Loucy (cell line): ENCODE measurements at regions not wholly inside any gene's neighbourhood (a gene's known extent, or its start where the extent isn't known, plus 50 kb on each side); places are given as distances from the start of the nearest gene placed in this dataset.

Experiments used
- H2AFZ ChIP-seq: fragments of 200-600 bp; sonication (generic); 2 replicates; pipeline ENCODE4 v1.6.0; 2016; ENCODE audit warnings: antibody characterized with exemption, mild to moderate bottlenecking, low read length, moderate library complexity
- H3F3A ChIP-seq: fragments of 200-600 bp; 2 replicates; pipeline ENCODE4 v1.6.0; 2016; ENCODE audit warnings: antibody characterized with exemption, low read depth, mild to moderate bottlenecking
- H3K27me3 ChIP-seq: fragments of 200-600 bp; sonication (generic); 2 replicates; pipeline ENCODE4 v1.6.1; 2014; ENCODE audit warnings: low read length, mild to moderate bottlenecking; ENCODE audit not compliant: insufficient read depth, poor library complexity, severe bottlenecking
- H3K36me3 ChIP-seq: fragments of 200-600 bp; sonication (generic); 2 replicates; pipeline ENCODE4 v1.6.1; 2016; ENCODE audit warnings: low read length; ENCODE audit not compliant: insufficient read depth
- H3K4me1 ChIP-seq: fragments of 200-600 bp; sonication (generic); 2 replicates; pipeline ENCODE4 v1.5.1; 2014; ENCODE audit warnings: low read length, mild to moderate bottlenecking; ENCODE audit not compliant: insufficient read depth, poor library complexity, severe bottlenecking
- H3K4me2 ChIP-seq: fragments of 200-600 bp; sonication (generic); 2 replicates; pipeline ENCODE4 v1.6.0; 2014; ENCODE audit warnings: antibody characterized with exemption, low read length, low read depth, mild to moderate bottlenecking; ENCODE audit not compliant: poor library complexity, severe bottlenecking
- H3K4me3 ChIP-seq: fragments of 200-600 bp; sonication (generic); 2 replicates; pipeline ENCODE4 v1.5.1; 2014; ENCODE audit warnings: low read length, mild to moderate bottlenecking, mixed read lengths; ENCODE audit not compliant: poor library complexity, severe bottlenecking
- H3K79me2 ChIP-seq: fragments of 200-600 bp; sonication (generic); 2 replicates; pipeline ENCODE4 v1.6.1; 2014; ENCODE audit warnings: low read length; ENCODE audit not compliant: insufficient read depth
- H3K9ac ChIP-seq: fragments of 200-600 bp; sonication (generic); 2 replicates; pipeline ENCODE4 v1.6.0; 2014; ENCODE audit warnings: mild to moderate bottlenecking, low read depth, low read length, moderate library complexity; ENCODE audit not compliant: poor library complexity, severe bottlenecking
- H3K9me2 ChIP-seq: fragments of 200-600 bp; sonication (generic); replicated peaks from 2 replicates; pipeline ENCODE4 v1.6.1; 2016; ENCODE audit warnings: low read depth, low read length, mixed read lengths
- H3K9me3 ChIP-seq: fragments of 200-600 bp; sonication (generic); 2 replicates; pipeline ENCODE4 v1.6.1; 2014; ENCODE audit warnings: mild to moderate bottlenecking, antibody characterized with exemption, low read length, low read depth; ENCODE audit not compliant: insufficient read depth
- H4K20me1 ChIP-seq: fragments of 200-600 bp; sonication (generic); 2 replicates; pipeline ENCODE4 v1.6.0; 2014; ENCODE audit warnings: antibody characterized with exemption, low read length, mild to moderate bottlenecking; ENCODE audit not compliant: insufficient read depth, poor library complexity, severe bottlenecking
- EZH2phosphoT487 ChIP-seq: fragments of 200-600 bp; IDR thresholded peaks from 2 replicates; pipeline ENCODE4 v1.6.1; 2018; ENCODE audit warnings: antibody characterized with exemption, mild to moderate bottlenecking, moderate library complexity, borderline replicate concordance
- TF ChIP-seq, protein P1 (sequence below): fragments of 200-600 bp; sonication (generic); conservative IDR thresholded peaks from 2 replicates; pipeline ENCODE4 v1.5.1; 2014; ENCODE audit warnings: mild to moderate bottlenecking, antibody characterized with exemption, low read length

DNA sequence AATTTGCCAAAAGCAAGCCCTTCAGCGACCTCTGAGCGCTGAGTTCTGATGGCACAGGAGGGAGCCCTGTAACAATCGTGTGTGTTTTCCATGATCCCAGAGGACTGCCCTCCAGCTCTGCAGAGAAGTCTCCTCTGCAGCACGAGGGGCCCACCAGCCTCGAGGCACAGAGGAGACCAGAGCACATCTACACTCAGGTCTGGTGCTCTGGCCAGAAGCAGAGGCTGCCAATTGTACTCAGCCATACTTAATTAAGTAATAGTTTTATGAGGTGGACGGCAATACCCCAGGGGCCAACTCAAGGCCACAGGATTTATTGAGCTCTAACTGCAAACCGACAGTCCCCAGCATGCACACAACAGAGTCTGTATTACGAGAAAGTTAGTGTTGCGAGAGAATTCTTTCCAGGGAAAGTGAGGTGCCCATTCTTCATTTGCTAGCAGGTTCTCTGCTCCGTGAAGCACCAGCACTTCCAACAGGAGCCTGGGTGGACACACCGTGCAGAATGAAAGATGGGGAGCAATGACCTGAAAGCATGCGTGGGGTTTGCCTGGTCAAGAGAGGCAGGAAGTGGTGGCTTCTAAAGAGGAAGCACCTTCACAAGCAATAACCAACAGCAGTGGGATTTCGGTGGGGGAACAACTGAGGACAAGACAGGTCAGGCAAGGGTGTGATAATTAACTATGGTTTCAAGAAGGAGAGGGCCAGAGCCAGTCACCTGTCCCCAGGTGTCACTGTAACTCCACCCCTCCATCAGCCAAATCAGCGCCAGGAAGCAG lies 92.8 kb upstream of the FOXC1 start:
- H4K20me1 ChIP-seq: no peaks in the 10 kb centered on the region
- no peaks in the 10 kb centered on the region for H3K9me3 ChIP-seq
- H3K4me2 ChIP-seq: peak overlapping the region; percentile 59
- H3K9me2 ChIP-seq: no peaks in the 10 kb centered on the region
- H2AFZ ChIP-seq: peak overlapping the region; percentile 27; the same call in 1 of the 2 replicates
- no peaks in the 10 kb centered on the region for H3K79me2 ChIP-seq
- no peaks in the 10 kb centered on the region for H3K27me3 ChIP-seq
- no peaks in the 10 kb centered on the region for H3K36me3 ChIP-seq
- no peaks in the 10 kb centered on the region for H3F3A ChIP-seq
- peaks cover 46% of the 10 kb centered on the region for H3K4me1 ChIP-seq
- TF ChIP-seq, protein P1, sequence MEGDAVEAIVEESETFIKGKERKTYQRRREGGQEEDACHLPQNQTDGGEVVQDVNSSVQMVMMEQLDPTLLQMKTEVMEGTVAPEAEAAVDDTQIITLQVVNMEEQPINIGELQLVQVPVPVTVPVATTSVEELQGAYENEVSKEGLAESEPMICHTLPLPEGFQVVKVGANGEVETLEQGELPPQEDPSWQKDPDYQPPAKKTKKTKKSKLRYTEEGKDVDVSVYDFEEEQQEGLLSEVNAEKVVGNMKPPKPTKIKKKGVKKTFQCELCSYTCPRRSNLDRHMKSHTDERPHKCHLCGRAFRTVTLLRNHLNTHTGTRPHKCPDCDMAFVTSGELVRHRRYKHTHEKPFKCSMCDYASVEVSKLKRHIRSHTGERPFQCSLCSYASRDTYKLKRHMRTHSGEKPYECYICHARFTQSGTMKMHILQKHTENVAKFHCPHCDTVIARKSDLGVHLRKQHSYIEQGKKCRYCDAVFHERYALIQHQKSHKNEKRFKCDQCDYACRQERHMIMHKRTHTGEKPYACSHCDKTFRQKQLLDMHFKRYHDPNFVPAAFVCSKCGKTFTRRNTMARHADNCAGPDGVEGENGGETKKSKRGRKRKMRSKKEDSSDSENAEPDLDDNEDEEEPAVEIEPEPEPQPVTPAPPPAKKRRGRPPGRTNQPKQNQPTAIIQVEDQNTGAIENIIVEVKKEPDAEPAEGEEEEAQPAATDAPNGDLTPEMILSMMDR: no peak
- TF ChIP-seq EZH2phosphoT487: no peak
- peak overlapping the region; percentile 39 for H3K4me3 ChIP-seq
- H3K9ac ChIP-seq: peak overlapping the region; percentile 39

DNA sequence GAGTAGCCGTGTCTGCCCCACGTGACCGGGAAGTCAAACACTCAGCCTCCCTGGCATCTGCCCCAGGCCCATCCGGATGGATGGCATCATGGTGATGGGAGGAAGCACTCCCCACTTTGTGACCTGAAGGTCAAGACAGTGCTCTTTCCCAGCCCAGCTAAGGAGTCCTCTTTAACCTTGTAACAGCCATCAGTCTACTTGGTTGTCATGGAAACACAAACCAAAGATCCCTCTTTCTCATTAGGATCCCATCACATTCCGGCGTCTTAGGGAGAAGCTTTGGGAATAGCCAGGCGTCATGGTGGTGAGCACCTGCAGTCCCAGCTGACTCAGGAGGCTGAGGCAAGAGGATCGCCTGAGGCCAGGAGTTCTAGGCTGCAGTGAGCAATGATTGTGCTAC lies 90.9 kb upstream of the FOXC1 start:
- Histone ChIP-seq H3K4me3 (no peak overlapping the region), H3K27me3 (no peaks in the 10 kb centered on the region), H3K79me2 (no peaks in the 10 kb centered on the region), H3K9me3 (no peaks in the 10 kb centered on the region), H3K9ac (no peak overlapping the region), H3K4me1 (peaks cover 38% of the 10 kb centered on the region), H2AFZ (no peak overlapping the region), H4K20me1 (no peaks in the 10 kb centered on the region), H3K9me2 (no peaks in the 10 kb centered on the region), H3K4me2 (no peak overlapping the region), H3F3A (no peaks in the 10 kb centered on the region), H3K36me3 (no peaks in the 10 kb centered on the region)
- TF ChIP-seq, protein P1: no peak
- no peak for TF ChIP-seq EZH2phosphoT487

DNA sequence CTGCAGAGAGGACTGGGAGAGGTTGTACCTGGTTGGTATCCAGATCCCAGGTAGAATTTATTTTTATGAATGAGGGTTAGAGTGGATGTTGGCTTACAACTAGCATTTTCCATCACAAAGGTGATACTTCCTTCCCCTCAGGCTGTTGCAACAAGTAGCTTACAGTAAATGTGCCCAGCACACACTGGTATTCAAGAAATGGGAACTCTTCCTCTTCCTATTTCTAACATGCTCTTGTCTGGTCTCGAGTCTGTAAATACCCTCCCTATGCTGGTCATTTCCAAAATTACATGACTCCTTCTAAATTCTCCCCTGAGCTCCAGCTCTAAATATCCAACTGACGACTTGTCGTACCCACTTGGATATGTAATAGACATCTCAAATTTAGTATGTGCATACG lies 90.1 kb upstream of the FOXC1 start:
- Histone ChIP-seq H2AFZ (no peak overlapping the region), H3K4me1 (peaks cover 32% of the 10 kb centered on the region), H3K79me2 (no peaks in the 10 kb centered on the region)

More for the DNA sequence above, 90.1 kb upstream of the FOXC1 start:
- no peaks in the 10 kb centered on the region for H3K9me3 ChIP-seq
- H3K27me3 ChIP-seq: no peaks in the 10 kb centered on the region
- no peaks in the 10 kb centered on the region for H4K20me1 ChIP-seq
- TF ChIP-seq EZH2phosphoT487: no peak
- TF ChIP-seq, protein P1: no peak
- H3K9ac ChIP-seq: no peak overlapping the region
- no peak overlapping the region for H3K4me2 ChIP-seq
- H3K4me3 ChIP-seq: no peak overlapping the region
- H3F3A ChIP-seq: no peaks in the 10 kb centered on the region
- H3K36me3 ChIP-seq: no peaks in the 10 kb centered on the region
- H3K9me2 ChIP-seq: no peaks in the 10 kb centered on the region
